GM12878 (cell line): ENCODE measurements at regions not wholly inside any gene's neighbourhood (a gene's known extent, or its start where the extent isn't known, plus 50 kb on each side); places are given as distances from the start of the nearest gene placed in this dataset.

ENCODE experiments used
- ATAC-seq: fragments of 200-7000 bp; cut with Tn5 transposase; 3 replicates; pipeline ENCODE4 v1.9.1; 2020; ENCODE audit warnings: mild to moderate bottlenecking, moderate library complexity
- BruUV-seq: library from RNA; stranded (reverse); fragments of 400-500 nt; replicated peaks from 2 replicates; lab custom pipeline; 2021; lab: Mats Ljungman, UMichigan
- CTCF ChIA-PET: fragments of 300-600 bp; sonication (Branson Sonifier 250); formaldehyde crosslinking; extraction: SDS; loops from one replicate; lab custom pipeline; 2021; ENCODE audit warnings: inconsistent platforms; lab: Yijun Ruan, JAX
- POLR2A ChIA-PET: fragments of 350-600 bp; formaldehyde crosslinking; extraction: SDS; loops from one replicate; lab custom pipeline; 2021; ENCODE audit warnings: inconsistent platforms; lab: Charles Lee
- RAD21 ChIA-PET: fragments of 300-600 bp; sonication (Branson Sonifier 250); formaldehyde crosslinking; loops from one replicate; lab custom pipeline; 2023; ENCODE audit warnings: antibody characterized with exemption; ENCODE audit not compliant: unreplicated experiment; lab: Charles Lee
- SMC1A ChIA-PET: fragments of 300-600 bp; sonication (Branson Sonifier 250); formaldehyde crosslinking; loops from one replicate; lab custom pipeline; 2023; ENCODE audit not compliant: unreplicated experiment, uncharacterized antibody; lab: Charles Lee
- DNase-seq: peaks from one replicate; pipeline ENCODE4 v3.0.0-alpha.2; 2011; ENCODE audit warnings: low read depth, low spot score
- FAIRE-seq: peaks from 3 replicates; lab custom pipeline; 2011; peaks lifted over from hg19 to GRCh38; lab: Jason Lieb, UNC
- H2AFZ ChIP-seq: 2 replicates; pipeline ENCODE4 v1.6.0; 2011; ENCODE audit warnings: low read depth, low read length, control low read depth; ENCODE audit not compliant: control insufficient read depth
- H3K27ac ChIP-seq: 2 replicates; pipeline ENCODE4 v1.5.1; 2011; ENCODE audit warnings: control low read depth; ENCODE audit not compliant: control insufficient read depth, insufficient read depth
- H3K27me3 ChIP-seq, 2 experiments: replicated peaks in 1 of 2; 2 replicates each; pipeline versions ENCODE4 v1.6.0 to v1.6.1; 2011; ENCODE audit warnings: low read length in 1 of 2; ENCODE audit not compliant: control insufficient read depth in 2 of 2, insufficient read depth in 2 of 2
- H3K36me3 ChIP-seq, 2 experiments: 2 replicates each; pipeline ENCODE4 v1.5.1; 2011; ENCODE audit warnings: low read length in 1 of 2; ENCODE audit not compliant: control insufficient read depth in 2 of 2, insufficient read depth in 2 of 2
- H3K4me1 ChIP-seq: 2 replicates; pipeline ENCODE4 v1.6.1; 2011; ENCODE audit warnings: mild to moderate bottlenecking, low read length, moderate library complexity, mixed read lengths; ENCODE audit not compliant: control insufficient read depth, insufficient read depth
- H3K4me2 ChIP-seq: 2 replicates; pipeline ENCODE4 v1.6.0; 2011; ENCODE audit warnings: control low read depth; ENCODE audit not compliant: control insufficient read depth, insufficient read depth
- H3K4me3 ChIP-seq: fragments of 200-600 bp; sonication (generic); 2 replicates; pipeline ENCODE4 v1.5.1; 2016
- H3K79me2 ChIP-seq: 2 replicates; pipeline ENCODE4 v1.6.0; 2011; ENCODE audit warnings: low read length; ENCODE audit not compliant: control insufficient read depth, insufficient read depth
- H3K9ac ChIP-seq: 2 replicates; pipeline ENCODE4 v1.8.0; 2011; ENCODE audit warnings: low read length, control low read depth, mixed read lengths; ENCODE audit not compliant: control insufficient read depth, insufficient read depth
- H3K9me3 ChIP-seq: replicated peaks from 3 replicates; pipeline ENCODE4 v1.5.1; 2011; ENCODE audit warnings: mild to moderate bottlenecking, low read length; ENCODE audit not compliant: control insufficient read depth, insufficient read depth
- H4K20me1 ChIP-seq: 2 replicates; pipeline ENCODE4 v1.6.0; 2011; ENCODE audit not compliant: control insufficient read depth, insufficient read depth
- ETV6 ChIP-seq, 2 experiments: fragments of 450-650 bp in 1 of 2; IDR thresholded peaks in 1 of 2; conservative IDR thresholded peaks in 1 of 2; 2 replicates each; pipeline ENCODE4 v1.6.1; 2014; ENCODE audit warnings: antibody characterized with exemption in 1 of 2, borderline replicate concordance in 1 of 2, low read depth in 1 of 2, mild to moderate bottlenecking in 1 of 2, moderate library complexity in 1 of 2
- HDAC2 ChIP-seq: fragments of 200-600 bp; sonication (generic); IDR thresholded peaks from 2 replicates; pipeline ENCODE4 v1.6.1; 2017
- NFIC ChIP-seq: IDR thresholded peaks from 2 replicates; pipeline ENCODE4 v1.6.1; 2012; ENCODE audit warnings: low read depth, mild to moderate bottlenecking, inconsistent platforms, low read length, moderate library complexity
- RAD51 ChIP-seq: fragments of 450-650 bp; IDR thresholded peaks from 2 replicates; pipeline ENCODE4 v1.6.1; 2016; ENCODE audit warnings: moderate library complexity, mild to moderate bottlenecking, inconsistent platforms
- WGBS: methylation state at CpG from one replicate; pipeline ENCODE4 v1.1.6; 2016; ENCODE audit warnings: low lambda C conversion rate; ENCODE audit not compliant: insufficient replicate concordance, insufficient coverage; ENCODE audit errors: missing lambda C conversion rate; 5-methylcytosine and 5-hydroxymethylcytosine counted together
- in situ Hi-C: fragments of 300-500 bp; cut with MboI; formaldehyde crosslinking; loops from 9 replicates; pipeline ENCODE4 v1.14.3; 2018; ENCODE audit warnings: mixed read lengths
- intact Hi-C: fragments of 100-400 bp; cut with micrococcal nuclease; formaldehyde crosslinking; loops from one replicate; pipeline ENCODE4 v1.14.2; 2022; ENCODE audit not compliant: unreplicated experiment
- TF ChIP-seq, protein P1 (sequence below): fragments of 450-650 bp; IDR thresholded peaks from 2 replicates; pipeline ENCODE4 v1.6.1; 2016; ENCODE audit warnings: mild to moderate bottlenecking
- TF ChIP-seq, protein P2 (sequence below): IDR thresholded peaks from 2 replicates; pipeline ENCODE4 v1.6.1; 2012; ENCODE audit warnings: low read length, inconsistent platforms

DNA sequence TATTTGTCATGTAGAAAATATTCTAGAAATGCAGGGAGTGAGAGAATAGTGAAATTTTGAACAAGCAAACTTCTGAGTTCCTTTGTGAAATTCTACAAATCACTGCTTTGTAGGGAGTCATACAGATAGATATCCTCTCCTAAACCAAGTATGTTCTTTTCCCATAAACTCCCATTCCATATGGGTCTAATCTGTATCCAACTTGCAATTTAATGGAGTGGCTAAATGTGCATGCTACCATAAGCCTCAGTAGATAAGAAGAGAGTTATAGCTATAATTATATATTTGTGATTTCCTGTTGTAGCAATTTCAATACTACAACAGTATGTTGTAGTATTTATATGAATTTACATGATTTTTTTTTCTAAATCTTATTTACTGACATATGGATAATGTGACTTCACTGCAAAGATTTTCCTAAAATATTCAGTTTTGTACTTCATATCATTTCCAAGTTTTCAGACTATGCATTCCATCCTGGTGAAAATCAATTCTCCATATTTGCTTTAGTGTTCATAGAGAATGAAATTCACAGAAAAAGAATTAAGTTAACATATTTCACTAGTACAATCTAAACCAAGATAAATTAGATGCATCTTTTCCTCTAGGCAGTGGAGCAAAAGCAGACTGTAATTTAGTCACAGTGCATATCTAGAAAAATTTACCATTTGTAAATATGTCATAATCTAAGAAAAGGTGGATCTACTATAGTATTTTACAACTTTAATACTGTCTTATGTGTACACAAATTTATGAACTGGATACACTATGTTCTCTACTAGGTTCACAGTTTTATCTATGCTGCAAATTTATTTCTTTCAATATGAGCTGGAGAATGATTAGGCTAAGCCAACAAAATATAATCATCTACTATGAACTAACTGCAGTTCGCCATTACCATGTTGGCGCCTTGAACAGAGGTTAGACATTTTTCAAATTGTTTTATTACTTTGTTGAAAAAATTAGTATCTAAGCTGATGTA lies 372.9 kb upstream of the NDST3 start (continued):
- TF ChIP-seq, protein P1, sequence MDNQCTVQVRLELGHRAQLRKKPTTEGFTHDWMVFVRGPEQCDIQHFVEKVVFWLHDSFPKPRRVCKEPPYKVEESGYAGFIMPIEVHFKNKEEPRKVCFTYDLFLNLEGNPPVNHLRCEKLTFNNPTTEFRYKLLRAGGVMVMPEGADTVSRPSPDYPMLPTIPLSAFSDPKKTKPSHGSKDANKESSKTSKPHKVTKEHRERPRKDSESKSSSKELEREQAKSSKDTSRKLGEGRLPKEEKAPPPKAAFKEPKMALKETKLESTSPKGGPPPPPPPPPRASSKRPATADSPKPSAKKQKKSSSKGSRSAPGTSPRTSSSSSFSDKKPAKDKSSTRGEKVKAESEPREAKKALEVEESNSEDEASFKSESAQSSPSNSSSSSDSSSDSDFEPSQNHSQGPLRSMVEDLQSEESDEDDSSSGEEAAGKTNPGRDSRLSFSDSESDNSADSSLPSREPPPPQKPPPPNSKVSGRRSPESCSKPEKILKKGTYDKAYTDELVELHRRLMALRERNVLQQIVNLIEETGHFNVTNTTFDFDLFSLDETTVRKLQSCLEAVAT, result no peak
- TF ChIP-seq ETV6 (conservative IDR thresholded peaks at IDR 0.05 in 1 of 2, IDR thresholded peaks at IDR 0.05 in 1 of 2; ENCODE audit: borderline replicate concordance in 1 of 2, low read depth in 1 of 2) (no peak), RAD51 (no peak), HDAC2 (no peak)

DNA sequence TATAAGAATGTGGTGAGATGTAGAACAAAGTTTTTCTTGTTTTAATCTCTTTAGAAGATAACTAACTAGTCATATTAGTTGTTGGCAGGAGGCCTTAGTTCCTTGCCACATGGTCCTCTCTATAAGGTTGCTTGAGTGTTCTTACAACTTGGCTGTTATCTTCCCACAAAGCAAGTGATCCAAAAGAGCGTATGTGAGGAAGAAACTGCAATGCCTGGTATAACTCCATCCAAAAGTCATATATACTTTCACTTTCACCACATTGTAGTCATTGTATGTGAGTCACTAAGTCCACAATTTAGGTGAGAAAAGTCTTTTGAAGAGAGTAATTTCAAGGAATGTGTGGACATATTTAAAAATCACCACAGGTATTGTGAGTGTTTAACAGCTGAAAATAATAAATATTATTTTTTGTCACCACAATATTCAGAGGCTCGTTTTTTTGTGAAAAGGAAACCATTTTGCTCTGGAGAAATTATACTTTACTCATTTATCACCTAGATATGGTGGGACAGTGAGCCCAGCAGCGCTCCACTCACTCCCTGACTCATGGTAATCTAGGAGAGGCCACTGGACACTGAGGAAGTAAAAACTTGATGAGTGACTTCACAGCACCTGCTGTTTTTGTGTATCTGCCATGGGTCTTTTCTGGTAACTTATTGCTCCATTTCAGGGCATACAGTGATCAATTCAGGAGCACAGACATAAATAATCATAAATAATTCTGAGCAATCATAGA lies 369.4 kb upstream of the NDST3 start:
- Histone ChIP-seq H2AFZ (no peak overlapping the region), H3K9me3 (no peaks in the 10 kb centered on the region), H3K4me2 (no peak overlapping the region), H3K4me1 (no peaks in the 10 kb centered on the region), H3K36me3 (no peaks in the 10 kb centered on the region), H3K27ac (no peak overlapping the region), H4K20me1 (no peaks in the 10 kb centered on the region), H3K79me2 (no peaks in the 10 kb centered on the region), H3K27me3 (no peaks in the 10 kb centered on the region), H3K9ac (no peak overlapping the region), H3K4me3 (no peak overlapping the region)
- TF ChIP-seq NFIC, result no peak
- TF ChIP-seq, protein P2, sequence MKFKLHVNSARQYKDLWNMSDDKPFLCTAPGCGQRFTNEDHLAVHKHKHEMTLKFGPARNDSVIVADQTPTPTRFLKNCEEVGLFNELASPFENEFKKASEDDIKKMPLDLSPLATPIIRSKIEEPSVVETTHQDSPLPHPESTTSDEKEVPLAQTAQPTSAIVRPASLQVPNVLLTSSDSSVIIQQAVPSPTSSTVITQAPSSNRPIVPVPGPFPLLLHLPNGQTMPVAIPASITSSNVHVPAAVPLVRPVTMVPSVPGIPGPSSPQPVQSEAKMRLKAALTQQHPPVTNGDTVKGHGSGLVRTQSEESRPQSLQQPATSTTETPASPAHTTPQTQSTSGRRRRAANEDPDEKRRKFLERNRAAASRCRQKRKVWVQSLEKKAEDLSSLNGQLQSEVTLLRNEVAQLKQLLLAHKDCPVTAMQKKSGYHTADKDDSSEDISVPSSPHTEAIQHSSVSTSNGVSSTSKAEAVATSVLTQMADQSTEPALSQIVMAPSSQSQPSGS, result no peak
- ATAC-seq (peak; percentile 35), FAIRE-seq (no peak), DNase-seq (no peak)
- POLR2A ChIA-PET, result no interaction called here
- no TSS peak for BruUV-seq
- SMC1A ChIA-PET, result no interaction called here
- WGBS, result 13% methylated on average over 3 of the region's 3 CpGs
- CTCF ChIA-PET, result no interaction called here
- RAD21 ChIA-PET, result no interaction called here
- in situ Hi-C loops, result no loop called here
- intact Hi-C loops, result no loop called here
